NOMO-1 treated with dmso at 0.1 percent for 144 hours (cell line): ENCODE measurements at regions not wholly inside any gene's neighbourhood (a gene's known extent, or its start where the extent isn't known, plus 50 kb on each side); places are given as distances from the start of the nearest gene placed in this dataset.

Source experiments
- DNase-seq: peaks from one replicate; lab custom pipeline; 2025; ENCODE audit not compliant: unreplicated experiment; lab: John Stamatoyannopoulos, UW

GRCh38 chr18:24782566-24782965, 322.1 kb downstream of the HRH4 start:
- DNase-seq = no peak

GRCh38 chr18:24785019-24785418, 324.6 kb downstream of the HRH4 start:
- no peak for DNase-seq

GRCh38 chr18:24786027-24786426, 325.6 kb downstream of the HRH4 start:
- DNase-seq = no peak

- no peak for DNase-seq
Observed at GRCh38 chr18:24790347-24790746, 329.9 kb downstream of the HRH4 start.

GRCh38 chr18:24791751-24792545, 331.5 kb downstream of the HRH4 start:
- DNase-seq = no peak

GRCh38 chr18:24793742-24794141, 333.3 kb downstream of the HRH4 start:
- DNase-seq = no peak

GRCh38 chr18:24795129-24795528, 334.7 kb downstream of the HRH4 start:
- DNase-seq = no peak

GRCh38 chr18:24797981-24798380, 337.5 kb downstream of the HRH4 start:
- no peak for DNase-seq

- no peak for DNase-seq
Observed at GRCh38 chr18:24799176-24799575, 338.7 kb downstream of the HRH4 start.

- no peak for DNase-seq
Observed at GRCh38 chr18:24799720-24800119, 339.3 kb downstream of the HRH4 start.

- DNase-seq = no peak
Observed at GRCh38 chr18:24801001-24801400, 340.6 kb downstream of the HRH4 start.

- no peak for DNase-seq
Observed at GRCh38 chr18:24802456-24802855, 342.0 kb downstream of the HRH4 start.

GRCh38 chr18:24805156-24805555, 344.7 kb downstream of the HRH4 start:
- DNase-seq = no peak

GRCh38 chr18:24809173-24809950, 348.9 kb downstream of the HRH4 start:
- no peak for DNase-seq

- DNase-seq = no peak
Observed at GRCh38 chr18:24810561-24811305, 350.3 kb downstream of the HRH4 start.

- DNase-seq = no peak
Observed at GRCh38 chr18:24811950-24812681, 351.7 kb downstream of the HRH4 start.

- DNase-seq = no peak
Observed at GRCh38 chr18:24814521-24814920, 354.1 kb downstream of the HRH4 start.

- no peak for DNase-seq
Observed at GRCh38 chr18:24817150-24817549, 356.7 kb downstream of the HRH4 start.

- no peak for DNase-seq
Observed at GRCh38 chr18:24817587-24818371, 357.3 kb downstream of the HRH4 start.

GRCh38 chr18:24818441-24818840, 358.0 kb downstream of the HRH4 start:
- DNase-seq = no peak
